HEK293 (cell line): ENCODE measurements at regions not wholly inside any gene's neighbourhood (a gene's known extent, or its start where the extent isn't known, plus 50 kb on each side); places are given as distances from the start of the nearest gene placed in this dataset.

Source experiments
- CTCF ChIA-PET: fragments of 350-600 bp; formaldehyde crosslinking; extraction: SDS; loops from one replicate; lab custom pipeline; 2021; ENCODE audit warnings: antibody characterized with exemption; lab: Yijun Ruan, JAX
- POLR2A ChIA-PET: fragments of 300-600 bp; formaldehyde crosslinking; extraction: SDS; loops from one replicate; lab custom pipeline; 2020; ENCODE audit warnings: antibody characterized with exemption, inconsistent platforms; lab: Yijun Ruan, JAX
- H3K27ac ChIP-seq: fragments of 200-500 bp; sonication (Bioruptor generic); 2 replicates; pipeline ENCODE4 v1.5.1; 2014; ENCODE audit warnings: low read depth, low read length, control low read depth, inconsistent platforms; ENCODE audit errors: extremely low read depth
- H3K36me3 ChIP-seq, 2 experiments: fragments of 200-500 bp in 1 of 2; sonication (Bioruptor generic) in 1 of 2; 1 replicate in 1 of 2; 2 replicates in 1 of 2; pipeline ENCODE4 v1.5.1; 2014 to 2017; ENCODE audit warnings: inconsistent platforms in 2 of 2, low read length in 2 of 2; ENCODE audit not compliant: control insufficient read depth in 2 of 2, insufficient read depth in 1 of 2
- H3K4me1 ChIP-seq: fragments of 200-500 bp; sonication (Bioruptor generic); 2 replicates; pipeline ENCODE4 v1.5.1; 2014; ENCODE audit warnings: mild to moderate bottlenecking, low read length, inconsistent platforms; ENCODE audit not compliant: control insufficient read depth, insufficient read depth
- H3K4me3 ChIP-seq: 2 replicates; pipeline ENCODE4 v1.5.1; 2011; ENCODE audit warnings: low read depth, mild to moderate bottlenecking, control low read depth, low read length, moderate library complexity
- H3K9me3 ChIP-seq: fragments of 200-500 bp; sonication (Bioruptor generic); 2 replicates; pipeline ENCODE4 v1.5.1; 2014; ENCODE audit warnings: low read depth, low read length, inconsistent platforms; ENCODE audit not compliant: control insufficient read depth, insufficient read depth
- GLI4 ChIP-seq: fragments of 450-650 bp; formaldehyde crosslinking; IDR thresholded peaks from 2 replicates; pipeline ENCODE4 v1.5.1; 2016; ENCODE audit warnings: missing biosample characterization, missing genetic modification characterization
- YY2 ChIP-seq: fragments of 450-650 bp; formaldehyde crosslinking; IDR thresholded peaks from 2 replicates; pipeline ENCODE4 v1.5.1; 2016; ENCODE audit warnings: missing biosample characterization, missing genetic modification characterization
- ZBTB7A ChIP-seq: fragments of 450-650 bp; formaldehyde crosslinking; IDR thresholded peaks from 2 replicates; pipeline ENCODE4 v1.5.1; 2016; ENCODE audit warnings: low read depth, missing biosample characterization, missing genetic modification characterization
- ZIC2 ChIP-seq: fragments of 450-650 bp; formaldehyde crosslinking; IDR thresholded peaks from 2 replicates; pipeline ENCODE4 v1.5.1; 2016; ENCODE audit warnings: missing biosample characterization, missing genetic modification characterization
- ZNF138 ChIP-seq: fragments of 450-650 bp; formaldehyde crosslinking; IDR thresholded peaks from 2 replicates; pipeline ENCODE4 v1.5.1; 2016; ENCODE audit warnings: missing biosample characterization, missing genetic modification characterization, borderline replicate concordance
- ZNF169 ChIP-seq: fragments of 450-650 bp; formaldehyde crosslinking; IDR thresholded peaks from 2 replicates; pipeline ENCODE4 v1.5.1; 2016; ENCODE audit warnings: missing biosample characterization, missing genetic modification characterization
- ZNF174 ChIP-seq: fragments of 450-650 bp; formaldehyde crosslinking; IDR thresholded peaks from 2 replicates; pipeline ENCODE4 v1.5.0; 2017; ENCODE audit warnings: missing biosample characterization, mild to moderate bottlenecking, missing genetic modification characterization
- ZNF292 ChIP-seq: fragments of 450-650 bp; formaldehyde crosslinking; IDR thresholded peaks from 2 replicates; pipeline ENCODE4 v1.5.1; 2016; ENCODE audit warnings: low read depth, missing biosample characterization, missing genetic modification characterization, borderline replicate concordance
- ZNF324 ChIP-seq: fragments of 450-650 bp; formaldehyde crosslinking; IDR thresholded peaks from 2 replicates; pipeline ENCODE4 v1.5.1; 2016; ENCODE audit warnings: missing biosample characterization, missing genetic modification characterization
- ZNF341 ChIP-seq: fragments of 450-650 bp; formaldehyde crosslinking; IDR thresholded peaks from 2 replicates; pipeline ENCODE4; 2016; ENCODE audit warnings: low read depth, missing biosample characterization, missing genetic modification characterization
- ZNF404 ChIP-seq: fragments of 450-650 bp; formaldehyde crosslinking; IDR thresholded peaks from 2 replicates; pipeline ENCODE4 v1.5.1; 2017; ENCODE audit warnings: missing biosample characterization, missing genetic modification characterization
- ZNF521 ChIP-seq: fragments of 450-650 bp; formaldehyde crosslinking; IDR thresholded peaks from 2 replicates; pipeline ENCODE4 v1.5.1; 2017; ENCODE audit warnings: missing biosample characterization, mild to moderate bottlenecking, missing genetic modification characterization
- ZNF548 ChIP-seq: fragments of 450-650 bp; formaldehyde crosslinking; IDR thresholded peaks from 2 replicates; pipeline ENCODE4 v1.5.1; 2016; ENCODE audit warnings: missing biosample characterization, missing genetic modification characterization
- ZNF560 ChIP-seq: fragments of 450-650 bp; formaldehyde crosslinking; IDR thresholded peaks from 2 replicates; pipeline ENCODE4 v1.5.1; 2017; ENCODE audit warnings: missing biosample characterization, missing genetic modification characterization, borderline replicate concordance
- ZNF610 ChIP-seq: fragments of 450-650 bp; formaldehyde crosslinking; IDR thresholded peaks from 2 replicates; pipeline ENCODE4 v1.5.1; 2016; ENCODE audit warnings: missing biosample characterization, missing genetic modification characterization, borderline replicate concordance
- ZNF621 ChIP-seq: fragments of 450-650 bp; formaldehyde crosslinking; IDR thresholded peaks from 2 replicates; pipeline ENCODE4 v1.5.1; 2017; ENCODE audit warnings: missing biosample characterization, missing genetic modification characterization
- ZNF623 ChIP-seq: fragments of 450-650 bp; formaldehyde crosslinking; IDR thresholded peaks from 2 replicates; pipeline ENCODE4 v1.5.1; 2016; ENCODE audit warnings: missing biosample characterization, missing genetic modification characterization
- ZNF658 ChIP-seq: fragments of 450-650 bp; formaldehyde crosslinking; IDR thresholded peaks from 2 replicates; pipeline ENCODE4; 2016; ENCODE audit warnings: missing biosample characterization, missing genetic modification characterization
- ZNF792 ChIP-seq: fragments of 450-650 bp; formaldehyde crosslinking; IDR thresholded peaks from 2 replicates; pipeline ENCODE4 v1.5.1; 2016; ENCODE audit warnings: missing biosample characterization, missing genetic modification characterization
- ZSCAN23 ChIP-seq: fragments of 450-650 bp; formaldehyde crosslinking; IDR thresholded peaks from 2 replicates; pipeline ENCODE4 v1.5.1; 2016; ENCODE audit warnings: missing biosample characterization, missing genetic modification characterization
- TF ChIP-seq, protein P1 (sequence below): fragments of 450-650 bp; formaldehyde crosslinking; IDR thresholded peaks from 2 replicates; pipeline ENCODE4 v1.5.1; 2016; ENCODE audit warnings: missing biosample characterization, missing genetic modification characterization
- TF ChIP-seq, protein P2 (sequence below): fragments of 450-650 bp; formaldehyde crosslinking; IDR thresholded peaks from 2 replicates; pipeline ENCODE4 v1.5.1; 2016; ENCODE audit warnings: missing biosample characterization, missing genetic modification characterization
- TF ChIP-seq, protein P3 (sequence below): fragments of 450-650 bp; formaldehyde crosslinking; IDR thresholded peaks from 2 replicates; pipeline ENCODE4 v1.5.1; 2017; ENCODE audit warnings: missing biosample characterization, missing genetic modification characterization
- TF ChIP-seq, protein P4 (sequence below): fragments of 450-650 bp; formaldehyde crosslinking; IDR thresholded peaks from 2 replicates; pipeline ENCODE4 v1.5.1; 2016; ENCODE audit warnings: missing biosample characterization, missing genetic modification characterization

DNA sequence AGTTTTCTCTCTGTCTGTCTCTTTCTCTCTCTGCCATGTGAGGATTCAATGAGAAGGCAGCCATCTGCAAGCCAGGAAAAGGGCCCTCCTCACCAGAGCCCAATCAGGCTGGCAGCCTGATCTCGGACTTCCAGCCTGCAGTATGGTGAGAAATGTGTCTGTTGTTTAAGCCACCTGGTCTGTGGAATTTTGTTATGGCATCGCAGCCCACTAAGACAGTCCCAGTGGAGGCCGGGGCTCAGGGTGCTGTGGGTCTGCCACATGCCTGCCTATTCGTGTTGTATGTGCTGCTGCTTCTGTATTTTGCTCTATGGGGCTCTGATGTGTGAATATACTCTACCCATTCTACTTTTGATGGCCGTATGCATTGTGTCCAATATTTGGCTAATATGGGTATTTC lies 139.0 kb upstream of the HS6ST1 start:
- H3K36me3 ChIP-seq = no peaks in the 10 kb centered on the region
- CTCF ChIA-PET = no interaction called here
- TF ChIP-seq, protein P1, sequence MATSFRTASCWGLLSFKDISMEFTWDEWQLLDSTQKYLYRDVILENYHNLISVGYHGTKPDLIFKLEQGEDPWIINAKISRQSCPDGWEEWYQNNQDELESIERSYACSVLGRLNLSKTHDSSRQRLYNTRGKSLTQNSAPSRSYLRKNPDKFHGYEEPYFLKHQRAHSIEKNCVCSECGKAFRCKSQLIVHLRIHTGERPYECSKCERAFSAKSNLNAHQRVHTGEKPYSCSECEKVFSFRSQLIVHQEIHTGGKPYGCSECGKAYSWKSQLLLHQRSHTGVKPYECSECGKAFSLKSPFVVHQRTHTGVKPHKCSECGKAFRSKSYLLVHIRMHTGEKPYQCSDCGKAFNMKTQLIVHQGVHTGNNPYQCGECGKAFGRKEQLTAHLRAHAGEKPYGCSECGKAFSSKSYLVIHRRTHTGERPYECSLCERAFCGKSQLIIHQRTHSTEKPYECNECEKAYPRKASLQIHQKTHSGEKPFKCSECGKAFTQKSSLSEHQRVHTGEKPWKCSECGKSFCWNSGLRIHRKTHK (tag by site-specific recombination) = no peak
- TF ChIP-seq ZNF174 (tag by site-specific recombination) = no peak
- TF ChIP-seq ZNF548 (tag by site-specific recombination) = no peak
- TF ChIP-seq ZNF138 (tag by site-specific recombination) = no peak
- no peak for TF ChIP-seq ZNF341 (tag by site-specific recombination)
- TF ChIP-seq ZIC2 (tag by site-specific recombination) = no peak
- TF ChIP-seq, all 188 proteins: peak for 0
- Histone ChIP-seq H3K4me1 (peaks cover 2% of the 10 kb centered on the region; the same call in 1 of the 2 replicates), H3K9me3 (no peaks in the 10 kb centered on the region), H3K27ac (no peak overlapping the region), H3K4me3 (no peak overlapping the region)
- POLR2A ChIA-PET = no interaction called here

DNA sequence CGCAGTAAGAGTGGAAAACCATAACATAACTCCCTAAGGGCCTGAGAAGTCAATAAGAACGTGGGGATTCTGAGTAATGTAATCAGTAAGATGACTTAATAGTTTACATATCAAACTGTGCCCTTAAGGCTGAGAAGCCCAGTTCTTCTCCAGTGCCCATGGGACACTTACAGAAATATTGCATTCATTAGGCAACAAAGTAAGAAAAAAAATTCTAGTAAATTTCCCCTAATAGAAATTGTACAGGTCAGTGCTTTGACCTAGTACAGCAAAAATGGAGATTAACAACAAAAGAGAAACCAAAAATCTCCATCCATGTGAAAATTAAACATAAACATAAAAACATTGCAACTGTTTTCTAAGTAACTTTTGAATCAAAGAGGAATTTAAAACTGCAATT lies 139.8 kb upstream of the HS6ST1 start:
- ChIA-PET CTCF (interaction anchor here (1.2 kb wide), 1 partner anchor 10 kb away, joined by 3 read pairs; no protein-coding TSS in a partner anchor), POLR2A (no interaction called here)
- Histone ChIP-seq H3K4me3 (no peak overlapping the region), H3K4me1 (peaks cover 2% of the 10 kb centered on the region; the same call in 1 of the 2 replicates), H3K27ac (no peak overlapping the region), H3K9me3 (no peaks in the 10 kb centered on the region), H3K36me3 (no peaks in the 10 kb centered on the region)
- TF ChIP-seq ZNF658 (tag by site-specific recombination) (no peak), ZNF292 (no peak), GLI4 (no peak), ZNF324 (no peak), ZNF560 (tag by site-specific recombination) (no peak), ZNF792 (tag by site-specific recombination) (no peak), ZNF623 (tag by site-specific recombination) (no peak), ZNF169 (tag by site-specific recombination) (no peak), ZNF521 (no peak), ZBTB7A (tag by site-specific recombination) (no peak), ZNF621 (tag by site-specific recombination) (no peak), ZNF404 (tag by site-specific recombination) (no peak), YY2 (tag by site-specific recombination) (no peak), ZSCAN23 (no peak), ZNF610 (tag by site-specific recombination) (no peak)
- TF ChIP-seq, protein P2, sequence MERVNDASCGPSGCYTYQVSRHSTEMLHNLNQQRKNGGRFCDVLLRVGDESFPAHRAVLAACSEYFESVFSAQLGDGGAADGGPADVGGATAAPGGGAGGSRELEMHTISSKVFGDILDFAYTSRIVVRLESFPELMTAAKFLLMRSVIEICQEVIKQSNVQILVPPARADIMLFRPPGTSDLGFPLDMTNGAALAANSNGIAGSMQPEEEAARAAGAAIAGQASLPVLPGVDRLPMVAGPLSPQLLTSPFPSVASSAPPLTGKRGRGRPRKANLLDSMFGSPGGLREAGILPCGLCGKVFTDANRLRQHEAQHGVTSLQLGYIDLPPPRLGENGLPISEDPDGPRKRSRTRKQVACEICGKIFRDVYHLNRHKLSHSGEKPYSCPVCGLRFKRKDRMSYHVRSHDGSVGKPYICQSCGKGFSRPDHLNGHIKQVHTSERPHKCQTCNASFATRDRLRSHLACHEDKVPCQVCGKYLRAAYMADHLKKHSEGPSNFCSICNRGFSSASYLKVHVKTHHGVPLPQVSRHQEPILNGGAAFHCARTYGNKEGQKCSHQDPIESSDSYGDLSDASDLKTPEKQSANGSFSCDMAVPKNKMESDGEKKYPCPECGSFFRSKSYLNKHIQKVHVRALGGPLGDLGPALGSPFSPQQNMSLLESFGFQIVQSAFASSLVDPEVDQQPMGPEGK (tag by site-specific recombination) = no peak
- TF ChIP-seq, protein P3, sequence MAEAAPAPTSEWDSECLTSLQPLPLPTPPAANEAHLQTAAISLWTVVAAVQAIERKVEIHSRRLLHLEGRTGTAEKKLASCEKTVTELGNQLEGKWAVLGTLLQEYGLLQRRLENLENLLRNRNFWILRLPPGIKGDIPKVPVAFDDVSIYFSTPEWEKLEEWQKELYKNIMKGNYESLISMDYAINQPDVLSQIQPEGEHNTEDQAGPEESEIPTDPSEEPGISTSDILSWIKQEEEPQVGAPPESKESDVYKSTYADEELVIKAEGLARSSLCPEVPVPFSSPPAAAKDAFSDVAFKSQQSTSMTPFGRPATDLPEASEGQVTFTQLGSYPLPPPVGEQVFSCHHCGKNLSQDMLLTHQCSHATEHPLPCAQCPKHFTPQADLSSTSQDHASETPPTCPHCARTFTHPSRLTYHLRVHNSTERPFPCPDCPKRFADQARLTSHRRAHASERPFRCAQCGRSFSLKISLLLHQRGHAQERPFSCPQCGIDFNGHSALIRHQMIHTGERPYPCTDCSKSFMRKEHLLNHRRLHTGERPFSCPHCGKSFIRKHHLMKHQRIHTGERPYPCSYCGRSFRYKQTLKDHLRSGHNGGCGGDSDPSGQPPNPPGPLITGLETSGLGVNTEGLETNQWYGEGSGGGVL (tag by site-specific recombination) = no peak
- TF ChIP-seq, protein P4, sequence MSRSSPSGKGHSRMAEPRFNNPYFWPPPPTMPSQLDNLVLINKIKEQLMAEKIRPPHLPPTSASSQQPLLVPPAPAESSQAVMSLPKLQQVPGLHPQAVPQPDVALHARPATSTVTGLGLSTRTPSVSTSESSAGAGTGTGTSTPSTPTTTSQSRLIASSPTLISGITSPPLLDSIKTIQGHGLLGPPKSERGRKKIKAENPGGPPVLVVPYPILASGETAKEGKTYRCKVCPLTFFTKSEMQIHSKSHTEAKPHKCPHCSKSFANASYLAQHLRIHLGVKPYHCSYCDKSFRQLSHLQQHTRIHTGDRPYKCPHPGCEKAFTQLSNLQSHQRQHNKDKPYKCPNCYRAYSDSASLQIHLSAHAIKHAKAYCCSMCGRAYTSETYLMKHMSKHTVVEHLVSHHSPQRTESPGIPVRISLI = no peak
